Dendritic cell treated with granulocyte-macrophage colony-stimulating factor and Interleukin-4, amounts not matched to agents 40 ng/mL and 50 ng/mL, for 4 days (primary cell): ENCODE measurements at regions not wholly inside any gene's neighbourhood (a gene's known extent, or its start where the extent isn't known, plus 50 kb on each side); places are given as distances from the start of the nearest gene placed in this dataset.

Source experiments
- H3K27ac Mint-ChIP-seq: one replicate; pipeline ENCODE4 v1.8.0; 2022; ENCODE audit warnings: mild to moderate bottlenecking, mixed read lengths
- H3K27me3 Mint-ChIP-seq: one replicate; pipeline ENCODE4 v1.8.0; 2022; ENCODE audit warnings: mild to moderate bottlenecking, mixed read lengths
- H3K36me3 Mint-ChIP-seq: one replicate; pipeline ENCODE4 v1.8.0; 2022; ENCODE audit warnings: low read depth, mixed read lengths
- H3K4me1 Mint-ChIP-seq: one replicate; pipeline ENCODE4 v1.8.0; 2022; ENCODE audit warnings: low read depth, mixed read lengths
- H3K4me3 Mint-ChIP-seq: one replicate; pipeline ENCODE4 v1.8.0; 2022; ENCODE audit warnings: mild to moderate bottlenecking, moderate library complexity, mixed read lengths
- H3K9me3 Mint-ChIP-seq: one replicate; pipeline ENCODE4 v1.8.0; 2022; ENCODE audit warnings: mixed read lengths
- intact Hi-C: fragments of 100-400 bp; cut with micrococcal nuclease; formaldehyde crosslinking; loops from one replicate; pipeline ENCODE4 v1.15.0; 2022

DNA sequence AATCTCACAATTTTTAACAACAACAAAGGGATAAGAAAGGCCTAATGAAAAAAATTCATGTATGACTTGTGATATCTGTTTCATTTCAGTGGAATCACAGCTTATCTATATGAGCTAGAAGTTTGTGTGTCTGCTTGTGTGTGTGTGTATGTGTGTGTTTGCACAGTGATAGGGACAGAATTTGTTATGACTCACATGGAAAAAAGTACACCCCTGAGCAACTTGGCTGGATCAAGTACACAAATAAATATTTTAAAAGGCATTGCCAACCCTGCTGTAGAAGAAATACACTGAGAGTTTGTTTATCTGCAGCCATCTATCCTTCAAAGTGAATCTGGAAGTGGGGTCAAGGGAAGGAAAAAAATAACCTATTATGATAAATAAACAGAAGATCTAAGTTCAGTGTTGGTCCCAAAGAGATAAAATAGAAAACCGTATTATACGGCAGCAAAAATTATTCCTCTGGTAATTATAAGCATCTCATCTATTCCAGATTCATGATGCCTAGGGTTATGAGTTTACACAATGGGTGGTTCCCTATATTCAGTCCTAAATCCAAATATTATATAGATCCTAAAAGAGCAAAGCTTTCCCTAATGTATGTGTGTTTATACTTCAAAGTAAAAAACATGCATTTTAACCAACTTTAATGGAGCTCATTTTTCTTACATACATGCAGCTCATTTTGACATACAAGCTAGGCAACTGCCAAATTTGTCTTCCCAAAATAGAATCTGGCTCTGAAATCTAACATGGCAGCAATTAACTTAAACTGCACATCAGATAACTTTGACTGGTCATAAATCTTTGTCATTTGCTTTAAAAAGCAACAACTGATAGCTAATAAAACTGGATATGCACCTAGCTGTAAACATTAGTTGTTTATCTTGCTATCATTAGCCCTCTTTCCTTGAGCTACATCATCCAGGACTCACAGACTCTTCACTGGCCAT, 420.6 kb downstream of the IRS1 start:
- H3K4me3 Mint-ChIP-seq: no peak overlapping the region
- intact Hi-C loops: no loop called here

DNA sequence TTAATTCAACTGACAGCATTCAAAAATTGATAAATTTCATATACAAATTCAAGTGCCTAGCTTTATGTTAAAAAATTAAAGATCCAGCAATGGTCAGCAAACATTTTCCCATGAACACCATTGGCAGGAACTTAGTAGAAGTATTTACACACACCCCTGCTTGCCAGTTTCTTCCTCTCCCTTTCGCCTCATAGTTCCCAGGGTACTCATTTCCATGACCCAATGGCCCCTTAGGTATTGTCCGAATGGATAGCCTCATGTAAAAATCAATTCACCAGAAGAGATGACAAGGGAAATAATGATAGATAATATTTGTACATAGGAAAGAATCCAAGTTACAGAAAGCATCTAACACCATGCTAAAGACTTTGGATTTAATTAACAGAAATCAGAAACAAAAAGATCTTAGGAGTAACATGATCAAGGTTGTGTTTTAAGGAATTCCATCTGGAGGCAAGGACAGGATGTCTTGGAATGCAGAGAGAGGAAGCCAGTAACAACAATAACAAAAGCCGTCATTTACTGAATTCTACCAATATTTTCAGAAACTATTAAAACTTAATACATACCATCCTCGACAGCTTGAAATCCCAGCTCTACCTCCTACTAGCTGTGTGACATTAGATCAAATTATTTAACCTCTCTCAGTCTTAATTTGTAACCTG, 423.0 kb downstream of the IRS1 start:
- H3K4me3 Mint-ChIP-seq: no peak overlapping the region
- intact Hi-C loops: no loop called here
- no peak overlapping the region for H3K27ac Mint-ChIP-seq

More for the DNA sequence above, 420.6 kb downstream of the IRS1 start:
- peaks cover 8% of the 10 kb centered on the region for H3K9me3 Mint-ChIP-seq
- no peaks in the 10 kb centered on the region for H3K4me1 Mint-ChIP-seq
- H3K27me3 Mint-ChIP-seq: peaks cover 8% of the 10 kb centered on the region
- no peaks in the 10 kb centered on the region for H3K36me3 Mint-ChIP-seq
- H3K27ac Mint-ChIP-seq: no peak overlapping the region

DNA sequence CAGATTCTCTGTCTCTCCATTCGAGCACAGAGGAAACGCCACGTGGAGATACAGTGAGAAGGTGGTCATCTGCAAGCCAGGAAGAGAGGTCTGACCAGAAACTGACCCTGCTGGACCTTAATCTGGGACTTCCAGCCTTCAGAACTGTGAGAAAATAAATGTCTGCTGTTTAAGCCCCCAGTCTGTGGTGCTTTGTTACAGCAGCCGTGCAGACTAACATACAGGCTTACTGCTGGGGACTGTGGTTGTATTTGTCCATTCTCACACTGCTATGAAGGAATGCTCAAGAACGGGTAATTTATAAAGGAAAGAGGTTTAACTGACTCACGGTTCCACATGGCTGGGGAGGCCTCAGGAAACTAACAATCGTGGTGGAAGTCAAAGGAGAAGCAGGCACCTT, 432.7 kb downstream of the IRS1 start:
- Mint-ChIP-seq H3K4me3 (no peak overlapping the region), H3K36me3 (no peaks in the 10 kb centered on the region), H3K27ac (no peak overlapping the region), H3K27me3 (peaks cover 10% of the 10 kb centered on the region), H3K9me3 (peaks cover 9% of the 10 kb centered on the region), H3K4me1 (no peaks in the 10 kb centered on the region)
- intact Hi-C loops: no loop called here

More for the DNA sequence above, 423.0 kb downstream of the IRS1 start:
- peaks cover 8% of the 10 kb centered on the region for H3K9me3 Mint-ChIP-seq
- no peaks in the 10 kb centered on the region for H3K36me3 Mint-ChIP-seq
- peaks cover 9% of the 10 kb centered on the region for H3K27me3 Mint-ChIP-seq
- no peaks in the 10 kb centered on the region for H3K4me1 Mint-ChIP-seq

DNA sequence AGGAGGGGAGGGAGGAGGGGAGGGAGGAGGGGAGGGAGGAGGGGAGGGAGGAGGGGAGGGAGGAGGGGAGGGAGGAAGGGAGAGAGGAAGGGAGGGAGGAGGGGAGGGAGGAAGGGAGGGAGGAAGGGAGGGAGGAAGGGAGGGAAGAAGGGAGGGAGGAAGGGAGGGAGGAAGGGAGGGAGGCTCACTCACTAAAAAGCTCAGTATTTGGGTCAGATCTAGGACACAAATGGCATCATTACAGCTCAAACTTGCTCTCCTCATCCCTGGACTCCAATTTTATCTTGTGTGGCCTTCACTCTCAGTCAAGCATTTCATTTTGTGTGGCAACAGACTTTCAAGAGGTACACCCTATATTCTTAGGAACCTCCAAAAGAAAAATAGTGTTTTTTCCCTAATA, 435.4 kb downstream of the IRS1 start:
- Mint-ChIP-seq H3K4me1 (no peaks in the 10 kb centered on the region), H3K27me3 (peaks cover 8% of the 10 kb centered on the region), H3K9me3 (peaks cover 9% of the 10 kb centered on the region), H3K36me3 (no peaks in the 10 kb centered on the region), H3K27ac (no peak overlapping the region), H3K4me3 (no peak overlapping the region)
- intact Hi-C loops: no loop called here

DNA sequence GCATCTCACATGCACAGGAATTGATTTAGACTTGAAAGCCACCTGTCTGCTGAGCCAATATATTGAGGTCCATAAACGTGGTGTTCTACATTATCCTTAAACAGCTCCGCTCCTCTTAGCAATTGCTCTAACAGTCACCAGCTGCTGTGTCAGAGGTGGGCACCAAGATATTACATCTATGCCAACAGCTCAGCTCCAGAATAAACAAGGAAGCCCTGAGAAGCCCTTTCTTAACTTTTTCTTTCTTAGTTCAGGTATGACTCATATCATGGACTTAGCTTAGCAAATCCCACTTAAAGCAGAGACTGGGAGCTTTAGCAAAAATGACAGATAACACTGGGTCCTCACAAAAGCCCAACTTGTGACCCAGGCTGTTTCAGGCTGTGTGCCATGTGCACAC, 436.6 kb downstream of the IRS1 start:
- H3K9me3 Mint-ChIP-seq: peaks cover 9% of the 10 kb centered on the region
- intact Hi-C loops: no loop called here
- H3K4me1 Mint-ChIP-seq: no peaks in the 10 kb centered on the region
- H3K27ac Mint-ChIP-seq: no peak overlapping the region
- H3K36me3 Mint-ChIP-seq: no peaks in the 10 kb centered on the region
- H3K4me3 Mint-ChIP-seq: no peak overlapping the region
- H3K27me3 Mint-ChIP-seq: peaks cover 9% of the 10 kb centered on the region

DNA sequence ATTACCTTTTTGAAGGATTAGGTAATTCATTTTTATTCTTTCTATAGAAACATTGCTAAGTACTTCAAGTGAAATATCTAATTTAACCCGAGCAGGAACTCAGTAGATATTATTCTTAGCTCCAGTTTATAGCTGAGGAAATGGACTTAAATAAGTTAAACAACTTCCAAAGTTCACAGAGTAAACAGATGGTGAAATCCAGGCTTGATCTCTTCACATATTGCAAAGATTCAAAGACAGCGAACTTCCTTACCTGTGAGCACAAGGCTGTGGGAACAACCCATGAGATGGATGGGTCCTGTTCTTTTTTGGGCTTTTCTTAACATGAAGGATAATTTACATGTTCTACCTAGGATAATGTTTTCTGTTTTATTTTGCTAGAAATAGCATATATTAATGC, 439.0 kb downstream of the IRS1 start:
- peaks cover 10% of the 10 kb centered on the region for H3K27me3 Mint-ChIP-seq
- H3K36me3 Mint-ChIP-seq: no peaks in the 10 kb centered on the region

DNA sequence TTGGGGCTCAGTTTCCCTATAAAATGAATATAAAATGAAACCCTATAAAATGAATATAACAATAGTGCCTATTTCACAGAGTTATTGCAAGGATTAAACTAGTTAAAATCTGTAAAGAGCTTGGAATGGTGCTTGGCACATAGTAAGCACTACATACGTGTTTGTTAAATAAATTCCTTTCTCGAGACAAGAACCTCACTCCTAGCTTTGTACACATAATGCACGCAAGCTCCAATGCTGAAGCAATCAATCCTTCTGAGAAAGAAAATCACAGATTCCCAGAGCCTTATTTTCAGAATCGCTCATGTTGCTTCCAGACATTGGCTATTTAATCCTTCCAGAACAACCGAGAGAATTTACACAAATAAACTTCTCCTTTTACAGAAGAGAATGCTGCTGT, 440.9 kb downstream of the IRS1 start:
- intact Hi-C loops: no loop called here

More for the DNA sequence above, 439.0 kb downstream of the IRS1 start:
- Mint-ChIP-seq H3K4me1 (peaks cover 1% of the 10 kb centered on the region), H3K27ac (no peak overlapping the region), H3K9me3 (peaks cover 9% of the 10 kb centered on the region), H3K4me3 (no peak overlapping the region)
- intact Hi-C loops: no loop called here

DNA sequence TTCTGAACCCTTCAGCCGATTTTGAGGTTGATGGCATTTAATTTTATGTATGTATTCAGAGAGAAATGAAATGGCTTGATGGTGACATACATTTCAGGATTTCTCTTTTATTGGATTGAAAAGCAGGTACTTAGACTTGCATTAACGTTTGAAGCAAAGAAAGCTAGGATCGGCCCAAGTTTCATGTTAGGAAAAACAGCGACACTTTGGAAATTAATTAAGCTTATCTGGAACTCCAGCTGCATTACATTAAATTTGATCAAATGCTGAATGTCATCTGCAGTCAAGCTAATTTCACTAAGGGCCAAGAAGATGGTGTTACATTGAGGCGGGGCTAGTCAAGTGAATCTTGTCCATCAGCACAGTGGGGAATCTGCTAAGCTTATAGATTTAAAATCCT, 441.8 kb downstream of the IRS1 start:
- Mint-ChIP-seq H3K27me3 (peaks cover 11% of the 10 kb centered on the region), H3K27ac (no peak overlapping the region), H3K36me3 (no peaks in the 10 kb centered on the region), H3K4me3 (no peak overlapping the region), H3K9me3 (no peaks in the 10 kb centered on the region), H3K4me1 (peaks cover 6% of the 10 kb centered on the region)
- intact Hi-C loops: no loop called here

More for the DNA sequence above, 440.9 kb downstream of the IRS1 start:
- no peak overlapping the region for H3K27ac Mint-ChIP-seq
- no peaks in the 10 kb centered on the region for H3K36me3 Mint-ChIP-seq
- peaks cover 6% of the 10 kb centered on the region for H3K4me1 Mint-ChIP-seq
- peaks cover 6% of the 10 kb centered on the region for H3K9me3 Mint-ChIP-seq
- peaks cover 11% of the 10 kb centered on the region for H3K27me3 Mint-ChIP-seq
- no peak overlapping the region for H3K4me3 Mint-ChIP-seq

DNA sequence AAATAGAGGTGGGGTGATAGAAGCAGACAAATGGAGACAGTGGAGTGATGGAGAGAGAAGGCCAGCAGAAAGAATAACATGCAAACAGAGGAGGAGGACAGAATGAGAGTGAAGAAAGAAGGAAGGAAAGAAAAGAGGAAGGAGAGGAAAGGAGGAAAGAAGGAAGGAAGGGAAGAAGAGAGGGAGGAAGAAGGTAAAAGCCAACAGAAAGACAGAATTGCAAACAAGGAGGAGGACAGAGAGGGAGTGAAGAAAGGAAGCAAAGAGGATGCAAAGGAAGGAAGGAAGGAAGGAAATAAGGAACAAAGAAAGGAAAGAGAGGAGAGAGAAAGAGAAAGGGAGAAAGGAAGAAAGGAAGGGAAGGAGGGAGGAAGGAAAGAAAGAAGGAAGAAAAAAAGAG, 444.0 kb downstream of the IRS1 start:
- Mint-ChIP-seq H3K27ac (no peak overlapping the region), H3K4me1 (peaks cover 6% of the 10 kb centered on the region), H3K36me3 (no peaks in the 10 kb centered on the region), H3K9me3 (no peaks in the 10 kb centered on the region), H3K4me3 (no peak overlapping the region), H3K27me3 (peaks cover 8% of the 10 kb centered on the region)
- intact Hi-C loops: no loop called here

DNA sequence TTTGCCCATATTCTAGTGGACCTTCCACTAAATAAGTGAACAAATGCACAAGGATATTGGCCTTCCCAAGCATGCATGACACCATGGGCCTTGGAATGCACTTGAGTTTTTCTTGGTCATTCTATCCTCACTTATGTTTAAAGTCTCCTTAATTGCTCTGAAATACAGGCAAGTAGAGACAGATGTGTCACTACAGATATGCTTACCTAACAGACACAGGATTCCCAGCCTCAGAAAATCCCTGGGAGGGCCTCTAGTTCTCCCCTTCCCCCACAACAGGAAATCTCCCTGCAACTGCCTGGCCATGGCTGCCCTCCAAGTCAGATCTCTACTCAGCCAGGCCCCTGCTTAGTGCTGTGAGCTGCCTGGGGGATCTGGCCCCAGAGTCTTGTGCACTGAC, 445.2 kb downstream of the IRS1 start:
- no peak overlapping the region for H3K27ac Mint-ChIP-seq
- intact Hi-C loops: no loop called here
- H3K9me3 Mint-ChIP-seq: no peaks in the 10 kb centered on the region
- H3K4me3 Mint-ChIP-seq: no peak overlapping the region
- H3K27me3 Mint-ChIP-seq: peaks cover 4% of the 10 kb centered on the region
- H3K4me1 Mint-ChIP-seq: peaks cover 6% of the 10 kb centered on the region
- no peaks in the 10 kb centered on the region for H3K36me3 Mint-ChIP-seq

DNA sequence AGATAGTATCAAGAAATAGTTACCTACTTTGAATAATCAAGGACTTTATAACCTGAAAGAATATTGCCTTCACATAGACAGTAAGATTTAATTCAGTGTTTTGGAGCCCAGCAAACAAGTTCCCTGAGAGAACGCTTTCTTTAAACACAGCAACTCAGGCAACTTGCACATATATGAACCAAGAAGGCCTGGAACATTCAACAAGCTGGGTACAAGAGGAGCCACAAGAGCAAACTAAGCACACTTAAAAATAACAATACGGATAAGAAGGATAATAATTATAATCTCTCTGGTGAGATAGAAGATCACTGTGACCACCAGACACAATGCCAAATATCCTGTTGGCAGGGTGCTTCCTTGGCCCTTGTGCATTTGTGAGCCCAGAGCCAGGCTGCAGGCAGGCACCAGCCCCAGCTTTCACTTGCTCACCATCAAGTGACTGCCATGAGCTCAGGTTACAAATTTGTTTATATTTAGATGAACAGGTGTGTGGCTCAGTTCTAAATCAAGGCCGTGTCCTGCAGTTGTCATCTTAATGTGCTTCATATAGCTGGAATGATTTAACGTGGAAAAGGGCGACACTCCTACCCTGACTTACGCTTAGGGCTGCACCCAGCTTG, 446.6 kb downstream of the IRS1 start:
- H3K4me1 Mint-ChIP-seq: peaks cover 6% of the 10 kb centered on the region
- H3K36me3 Mint-ChIP-seq: no peaks in the 10 kb centered on the region
- no peak overlapping the region for H3K27ac Mint-ChIP-seq
- H3K9me3 Mint-ChIP-seq: no peaks in the 10 kb centered on the region
- no peak overlapping the region for H3K4me3 Mint-ChIP-seq
- intact Hi-C loops: no loop called here
- H3K27me3 Mint-ChIP-seq: peaks cover 1% of the 10 kb centered on the region

DNA sequence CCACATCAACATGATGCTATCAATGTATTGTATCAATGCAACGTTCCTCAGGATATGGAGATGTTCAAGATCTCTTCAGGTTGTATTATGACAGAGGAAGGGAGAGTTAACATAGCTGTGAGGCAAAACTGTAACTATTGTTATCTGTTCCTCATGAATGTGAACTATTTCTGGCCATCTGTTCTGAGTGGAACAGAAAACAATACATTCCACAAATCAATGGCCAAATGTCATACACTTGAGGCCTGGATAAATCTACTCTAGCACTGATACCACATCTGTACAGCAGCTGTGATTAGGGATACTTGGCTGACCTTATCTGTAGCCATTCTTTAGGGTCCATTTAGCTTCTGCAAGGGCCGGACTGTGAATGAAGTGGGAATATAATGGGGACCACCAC, 447.9 kb downstream of the IRS1 start:
- H3K36me3 Mint-ChIP-seq: no peaks in the 10 kb centered on the region
- H3K27ac Mint-ChIP-seq: no peak overlapping the region
- H3K27me3 Mint-ChIP-seq: peaks cover 1% of the 10 kb centered on the region
- intact Hi-C loops: no loop called here
- no peak overlapping the region for H3K4me3 Mint-ChIP-seq
- H3K4me1 Mint-ChIP-seq: peaks cover 6% of the 10 kb centered on the region
- no peaks in the 10 kb centered on the region for H3K9me3 Mint-ChIP-seq

DNA sequence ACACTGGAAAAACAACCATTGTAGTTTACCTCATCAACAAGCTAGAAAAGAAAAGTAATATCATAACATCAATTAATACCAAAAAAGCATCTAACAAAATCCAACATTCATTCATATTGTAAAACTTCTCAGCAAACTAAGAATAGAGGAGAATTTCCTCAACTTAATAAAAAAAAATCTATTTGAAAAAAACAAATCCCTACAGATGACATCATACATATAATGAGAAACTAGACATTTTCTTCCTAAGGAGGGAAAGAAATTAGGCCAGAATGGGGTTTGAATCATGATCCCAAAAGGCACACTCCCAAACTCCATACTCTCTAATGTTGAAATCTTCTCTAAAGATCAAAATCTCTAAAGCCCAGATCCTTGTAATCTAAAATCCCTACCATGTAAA, 460.0 kb downstream of the IRS1 start:
- no peaks in the 10 kb centered on the region for H3K27me3 Mint-ChIP-seq
- no peaks in the 10 kb centered on the region for H3K36me3 Mint-ChIP-seq
- H3K27ac Mint-ChIP-seq: no peak overlapping the region
- peaks cover 15% of the 10 kb centered on the region for H3K4me1 Mint-ChIP-seq
- intact Hi-C loops: no loop called here
- H3K4me3 Mint-ChIP-seq: no peak overlapping the region
- no peaks in the 10 kb centered on the region for H3K9me3 Mint-ChIP-seq

DNA sequence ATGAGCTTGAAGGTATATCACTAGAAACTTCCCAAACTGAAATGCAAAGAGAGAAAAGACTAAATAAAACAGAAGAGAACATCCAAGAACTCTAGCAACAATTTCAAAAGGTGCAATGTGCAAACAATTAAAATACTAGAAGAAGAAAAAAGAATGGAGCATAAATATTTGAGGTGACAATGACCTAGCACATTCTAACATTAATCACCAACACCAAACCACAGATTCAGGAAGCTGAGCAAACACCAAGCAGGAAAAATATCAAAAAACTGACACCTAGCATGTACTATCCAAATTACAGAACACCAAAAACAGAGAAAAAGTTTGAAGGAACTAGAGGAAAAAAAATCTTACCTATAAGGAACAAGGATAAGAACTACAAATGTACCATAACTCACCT, 460.8 kb downstream of the IRS1 start:
- H3K27me3 Mint-ChIP-seq: no peaks in the 10 kb centered on the region
- intact Hi-C loops: no loop called here
- H3K27ac Mint-ChIP-seq: no peak overlapping the region
- no peak overlapping the region for H3K4me3 Mint-ChIP-seq
- no peaks in the 10 kb centered on the region for H3K36me3 Mint-ChIP-seq
- no peaks in the 10 kb centered on the region for H3K9me3 Mint-ChIP-seq
- H3K4me1 Mint-ChIP-seq: peaks cover 15% of the 10 kb centered on the region
